ENCODE measurements at regions not wholly inside any gene's neighbourhood (a gene's known extent, or its start where the extent isn't known, plus 50 kb on each side); places are given as distances from the start of the nearest gene placed in this dataset.

GRCh38 chr13:50457415-50458393 is 385.8 kb downstream of the DLEU7 start:
- TF ChIP-seq CTCF (IDR thresholded peaks at IDR 0.05; ENCODE audit: poor library complexity) (no peak), EZH2phosphoT487 (IDR thresholded peaks at IDR 0.05; ENCODE audit: low read depth, severe bottlenecking, unreplicated experiment) (no peak)

Measured in hepatocyte (in vitro differentiated cells).